GM10248 (cell line): ENCODE measurements at regions not wholly inside any gene's neighbourhood (a gene's known extent, or its start where the extent isn't known, plus 50 kb on each side); places are given as distances from the start of the nearest gene placed in this dataset.
A peak's percentile ranks its signal among the peaks of the same experiment; 100 is the strongest.

Source experiments
- CTCF ChIA-PET: fragments of 300-600 bp; sonication (Branson Sonifier 250); formaldehyde crosslinking; extraction: SDS; loops from one replicate; lab custom pipeline; 2021; ENCODE audit warnings: antibody characterized with exemption; lab: Yijun Ruan, JAX
- POLR2A ChIA-PET: fragments of 350-650 bp; sonication (Branson Sonifier 250); formaldehyde crosslinking; extraction: SDS; loops from one replicate; lab custom pipeline; 2020; ENCODE audit warnings: antibody characterized with exemption; lab: Yijun Ruan, JAX
- DNase-seq: peaks from one replicate; pipeline ENCODE4 v3.0.0; 2012; ENCODE audit errors: extremely low spot score
- TF ChIP-seq, protein P1 (sequence below): IDR thresholded peaks from 2 replicates; pipeline ENCODE4 v1.5.1; 2012; ENCODE audit warnings: mild to moderate bottlenecking, low read depth; ENCODE audit errors: extremely low read depth, missing control alignments, control extremely low read depth

DNA sequence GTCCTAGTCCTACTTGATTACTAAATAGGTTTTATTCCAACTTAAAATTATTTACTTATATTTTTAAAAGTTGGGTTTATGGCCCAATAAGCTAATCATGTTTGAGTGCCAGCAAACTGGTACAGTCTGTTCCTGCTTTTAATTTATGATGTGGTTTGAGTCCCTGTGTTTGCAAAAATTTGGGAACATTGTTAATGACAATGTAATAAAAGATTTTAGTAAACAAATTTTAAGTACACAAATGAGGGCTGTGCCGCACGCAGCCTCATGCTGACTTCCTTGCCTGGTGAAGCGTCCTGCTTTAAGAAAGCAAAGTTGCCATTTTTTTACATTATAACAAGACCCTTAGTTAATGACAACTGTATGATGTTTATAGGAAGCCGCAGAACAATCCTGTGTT lies 96.8 kb upstream of the MAP1B start:
- TF ChIP-seq, protein P1, sequence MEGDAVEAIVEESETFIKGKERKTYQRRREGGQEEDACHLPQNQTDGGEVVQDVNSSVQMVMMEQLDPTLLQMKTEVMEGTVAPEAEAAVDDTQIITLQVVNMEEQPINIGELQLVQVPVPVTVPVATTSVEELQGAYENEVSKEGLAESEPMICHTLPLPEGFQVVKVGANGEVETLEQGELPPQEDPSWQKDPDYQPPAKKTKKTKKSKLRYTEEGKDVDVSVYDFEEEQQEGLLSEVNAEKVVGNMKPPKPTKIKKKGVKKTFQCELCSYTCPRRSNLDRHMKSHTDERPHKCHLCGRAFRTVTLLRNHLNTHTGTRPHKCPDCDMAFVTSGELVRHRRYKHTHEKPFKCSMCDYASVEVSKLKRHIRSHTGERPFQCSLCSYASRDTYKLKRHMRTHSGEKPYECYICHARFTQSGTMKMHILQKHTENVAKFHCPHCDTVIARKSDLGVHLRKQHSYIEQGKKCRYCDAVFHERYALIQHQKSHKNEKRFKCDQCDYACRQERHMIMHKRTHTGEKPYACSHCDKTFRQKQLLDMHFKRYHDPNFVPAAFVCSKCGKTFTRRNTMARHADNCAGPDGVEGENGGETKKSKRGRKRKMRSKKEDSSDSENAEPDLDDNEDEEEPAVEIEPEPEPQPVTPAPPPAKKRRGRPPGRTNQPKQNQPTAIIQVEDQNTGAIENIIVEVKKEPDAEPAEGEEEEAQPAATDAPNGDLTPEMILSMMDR = no peak
- ChIA-PET POLR2A (no interaction called here), CTCF (interaction anchor here (3.2 kb wide), 1 partner anchor 9 kb away, joined by 17 read pairs; no protein-coding TSS in a partner anchor)
- no peak for DNase-seq

DNA sequence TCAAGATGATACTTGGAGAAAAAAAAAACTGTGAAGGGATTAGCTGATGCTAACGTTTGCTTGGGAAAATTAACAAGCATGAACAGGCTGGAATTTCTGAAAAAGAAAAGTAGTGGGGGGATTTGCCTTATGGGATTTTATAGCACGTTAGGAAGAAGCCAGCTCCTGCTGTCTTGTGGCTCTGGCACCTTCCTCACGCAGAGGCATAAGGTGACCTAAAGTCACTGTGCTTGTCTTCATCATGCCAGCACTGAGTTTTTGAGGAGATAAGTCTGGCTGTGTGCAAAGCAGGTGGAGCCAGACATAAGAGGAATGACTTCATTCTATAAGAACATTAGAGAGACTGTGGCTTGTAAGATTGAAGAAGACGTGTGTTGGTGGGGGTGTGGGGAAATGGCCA lies 94.4 kb upstream of the MAP1B start:
- POLR2A ChIA-PET = no interaction called here
- TF ChIP-seq, protein P1 = no peak
- CTCF ChIA-PET = interaction anchor here (1.9 kb wide), 1 partner anchor 9 kb away, joined by 5 read pairs; no protein-coding TSS in a partner anchor
- no peak for DNase-seq

- TF ChIP-seq, protein P1 = no peak
- CTCF ChIA-PET = interaction anchor here (0.8 to 1.9 kb wide), 4 partner anchors 8 to 17 kb away, joined by 3 to 5 read pairs (median 4); no protein-coding TSS in a partner anchor
- POLR2A ChIA-PET = no interaction called here
- no peak for DNase-seq
These were observed 93.3 kb upstream of the MAP1B start for GRCh38 chr5:72013766-72014624.

DNA sequence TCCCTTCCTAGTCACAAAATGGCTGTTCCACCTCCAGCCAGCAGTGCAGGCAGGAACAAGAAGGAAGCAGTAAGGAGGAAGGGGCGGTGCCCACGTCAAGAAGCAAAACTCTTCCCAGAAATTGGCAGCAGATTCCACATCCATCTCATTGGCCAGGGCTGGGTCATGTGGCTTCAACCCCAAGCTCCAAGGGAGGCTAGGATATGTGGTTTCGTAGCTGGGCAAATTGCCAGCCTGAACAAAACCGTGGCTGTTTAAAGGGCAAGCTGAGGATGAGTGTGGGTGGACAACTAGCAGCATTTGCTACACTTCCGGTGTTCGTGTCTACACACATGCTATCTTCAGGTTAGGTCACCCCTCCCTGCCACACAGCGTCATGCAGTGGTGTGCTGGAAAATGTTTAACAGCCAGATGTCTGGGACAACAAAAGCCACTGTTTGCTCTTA lies 92.1 kb upstream of the MAP1B start:
- ChIA-PET POLR2A (no interaction called here), CTCF (interaction anchor here (0.8 to 1.8 kb wide), 3 partner anchors 9 to 18 kb away, joined by 3 to 4 read pairs (median 3); no protein-coding TSS in a partner anchor)
- no peak for DNase-seq
- TF ChIP-seq, protein P1 = no peak

DNA sequence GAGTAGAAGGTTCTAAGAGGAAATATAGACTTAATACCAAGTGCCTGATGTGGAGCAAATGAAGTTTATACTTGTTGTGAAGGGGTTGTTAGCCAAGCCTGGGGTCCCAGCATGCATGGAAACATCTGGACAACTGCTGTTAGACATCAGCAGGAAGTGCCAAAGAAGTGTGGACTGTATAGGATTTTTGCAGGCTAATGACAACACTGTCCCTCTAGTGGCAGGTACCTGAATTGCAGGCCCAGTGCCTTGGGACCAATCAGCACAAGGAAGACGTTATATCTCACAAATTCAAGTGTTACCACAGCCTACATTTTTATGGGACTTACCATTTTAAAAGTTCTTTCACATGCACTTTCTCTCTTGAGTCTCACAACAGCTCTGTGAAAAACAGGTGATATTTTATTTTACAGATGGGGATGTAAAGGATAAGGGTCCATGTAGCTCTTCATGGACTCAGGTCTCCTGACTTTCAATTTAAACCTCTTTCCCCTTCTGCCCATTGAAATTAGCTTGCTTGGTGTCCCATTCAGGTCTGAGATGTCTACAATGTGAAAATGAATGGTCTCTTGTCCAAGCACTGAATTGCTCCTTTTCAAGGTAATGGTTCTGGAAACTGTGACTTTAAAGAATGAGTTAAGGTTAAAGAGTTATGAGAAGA lies 89.0 kb upstream of the MAP1B start:
- TF ChIP-seq, protein P1 = peak; percentile 92
- CTCF ChIA-PET = interaction anchor here (1.5 to 3.4 kb wide), 11 partner anchors 10 to 179 kb away, joined by 3 to 17 read pairs (median 5); no protein-coding TSS in a partner anchor
- POLR2A ChIA-PET = no interaction called here
- DNase-seq = peak; percentile 68
